HG02884 (cell line): ENCODE measurements at regions not wholly inside any gene's neighbourhood (a gene's known extent, or its start where the extent isn't known, plus 50 kb on each side); places are given as distances from the start of the nearest gene placed in this dataset.
A peak's percentile ranks its signal among the peaks of the same experiment; 100 is the strongest.
"Not testable (repeated sequence)": the region's sequence is repeated elsewhere in the genome, so short reads cannot be mapped to it uniquely, and the experiment has no call there.

Experiments
- ATAC-seq: cut with Tn5 transposase; IDR thresholded peaks from one replicate; pipeline ENCODE4 v1.9.1; 2021; ENCODE audit warnings: mild to moderate bottlenecking, moderate library complexity; ENCODE audit not compliant: unreplicated experiment

- ATAC-seq: no peak
Observed at GRCh38 chr3:16704941-16705340, 99.7 kb upstream of the DAZL start.

GRCh38 chr3:16707260-16707659 is 102.0 kb upstream of the DAZL start:
- ATAC-seq: no peak

GRCh38 chr3:16708285-16708684 is 103.1 kb upstream of the DAZL start:
- no peak for ATAC-seq

- not testable (repeated sequence) for ATAC-seq
Observed at GRCh38 chr3:16711691-16712090, 106.5 kb upstream of the DAZL start.

GRCh38 chr3:16715281-16715680 is 110.1 kb upstream of the DAZL start:
- no peak for ATAC-seq

- no peak for ATAC-seq
Observed at GRCh38 chr3:16719426-16719825, 114.2 kb upstream of the DAZL start.

- no peak for ATAC-seq
Observed at GRCh38 chr3:16720367-16720940, 115.2 kb upstream of the DAZL start.

GRCh38 chr3:16721494-16721893 is 116.3 kb upstream of the DAZL start:
- no peak for ATAC-seq

- ATAC-seq: no peak
Observed at GRCh38 chr3:16723978-16724377, 118.8 kb upstream of the DAZL start.

GRCh38 chr3:16724487-16724886 is 119.3 kb upstream of the DAZL start:
- ATAC-seq: no peak

- no peak for ATAC-seq
Observed at GRCh38 chr3:16725972-16726371, 120.7 kb upstream of the DAZL start.

GRCh38 chr3:16728770-16729745 is 123.8 kb upstream of the DAZL start:
- ATAC-seq: no peak

- no peak for ATAC-seq
Observed at GRCh38 chr3:16738451-16738850, 133.2 kb upstream of the DAZL start.

- no peak for ATAC-seq
Observed at GRCh38 chr3:16739541-16740105, 134.4 kb upstream of the DAZL start.

- ATAC-seq: no peak
Observed at GRCh38 chr3:16740515-16740914, 135.3 kb upstream of the DAZL start.

- peak; percentile 57 for ATAC-seq
Observed at GRCh38 chr3:16741103-16741758, 136.0 kb upstream of the DAZL start.

- ATAC-seq: peak; percentile 77
Observed at GRCh38 chr3:16741890-16742289, 136.7 kb upstream of the DAZL start.

GRCh38 chr3:16743276-16743675 is 138.1 kb upstream of the DAZL start:
- ATAC-seq: no peak

GRCh38 chr3:16759227-16759903 is 125.4 kb upstream of the PLCL2 start:
- no peak for ATAC-seq

- no peak for ATAC-seq
Observed at GRCh38 chr3:16761571-16761970, 123.2 kb upstream of the PLCL2 start.

- no peak for ATAC-seq
Observed at GRCh38 chr3:16765661-16766060, 119.1 kb upstream of the PLCL2 start.
